Tibial nerve (tissue), 4 donors: ENCODE measurements at regions not wholly inside any gene's neighbourhood (a gene's known extent, or its start where the extent isn't known, plus 50 kb on each side); places are given as distances from the start of the nearest gene placed in this dataset.

Source experiments
- DNase-seq, 2 donors: peaks; one replicate each; pipeline ENCODE4 v3.0.0-alpha.2; 2019; ENCODE audit warnings: low spot score in 2 of 2
- H3K27ac ChIP-seq, 4 donors: fragments of 200-600 bp; sonication (generic) in 3 of 4; one replicate each; pipeline ENCODE4 v1.5.1; 2017 to 2019; ENCODE audit warnings: mild to moderate bottlenecking in 1 of 4
- H3K27me3 ChIP-seq, 2 donors: fragments of 200-600 bp; sonication (generic) in 1 of 2; one replicate each; pipeline versions ENCODE4 v1.5.1 to v1.6.0; 2017 to 2019
- H3K36me3 ChIP-seq, 3 donors: fragments of 200-600 bp; sonication (generic); one replicate each; pipeline ENCODE4 v1.5.1; 2018 to 2019
- H3K4me1 ChIP-seq, 4 donors: fragments of 200-600 bp; sonication (generic) in 3 of 4; one replicate each; pipeline ENCODE4 v1.5.1; 2017 to 2019
- H3K4me3 ChIP-seq, 4 donors: fragments of 200-600 bp; sonication (generic) in 3 of 4; one replicate each; pipeline ENCODE4 v1.5.1; 2017 to 2019; ENCODE audit warnings: mild to moderate bottlenecking in 1 of 4, moderate library complexity in 1 of 4
- H3K9me3 ChIP-seq, 4 donors: fragments of 200-600 bp; sonication (generic) in 3 of 4; one replicate each; pipeline ENCODE4 v1.5.1; 2017 to 2019
- EP300 ChIP-seq, 2 donors: sonication (generic); formaldehyde crosslinking; IDR thresholded peaks; one replicate each; pipeline ENCODE4 v1.6.1; 2017; ENCODE audit warnings: antibody characterized with exemption in 2 of 2, mild to moderate bottlenecking in 1 of 2
- POLR2A ChIP-seq, 2 donors: fragments of 450-650 bp; IDR thresholded peaks; one replicate each; pipeline ENCODE4 v1.6.1; 2017; ENCODE audit warnings: antibody characterized with exemption in 2 of 2, mild to moderate bottlenecking in 2 of 2, moderate library complexity in 2 of 2
- WGBS, 2 donors: methylation state at CpG; one replicate each; pipeline ENCODE4 v1.1.5; 2018; 5-methylcytosine and 5-hydroxymethylcytosine counted together
- TF ChIP-seq, protein P1 (sequence below), 5 experiments: fragments of 200-600 bp in 3 of 5; fragments of 450-650 bp in 2 of 5; sonication (generic) in 3 of 5; IDR thresholded peaks; one replicate each; pipeline ENCODE4 v1.5.1; 2016 to 2019; ENCODE audit warnings: antibody characterized with exemption in 5 of 5, mild to moderate bottlenecking in 3 of 5, moderate library complexity in 2 of 5

DNA sequence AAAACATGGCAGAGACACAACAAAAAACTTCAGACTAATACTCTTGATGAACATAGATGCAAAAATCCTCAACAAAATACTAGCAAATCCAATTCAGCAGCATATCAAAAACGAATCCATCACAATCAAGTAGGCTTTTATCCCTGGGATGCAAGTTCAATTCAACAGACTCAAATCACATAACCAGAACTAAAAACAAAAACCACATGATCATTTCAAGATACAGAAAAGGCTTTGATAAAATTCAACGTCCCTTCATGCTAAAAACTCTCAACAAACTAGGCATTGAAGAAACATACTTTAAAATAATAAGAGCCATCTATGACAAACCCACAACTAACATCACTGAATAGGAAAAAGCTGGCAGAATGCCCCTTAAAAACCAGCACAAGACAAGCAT, 93.6 kb downstream of the TUSC1 start:
- H3K27me3 ChIP-seq = no peaks in the 10 kb centered on the region
- peaks cover 0 to 4% (median 0%) of the 10 kb centered on the region in 4 donors for H3K9me3 ChIP-seq
- H3K4me3 ChIP-seq = no peak overlapping the region
- TF ChIP-seq POLR2A (IDR thresholded peaks at IDR 0.05) = no peak
- TF ChIP-seq, protein P1, sequence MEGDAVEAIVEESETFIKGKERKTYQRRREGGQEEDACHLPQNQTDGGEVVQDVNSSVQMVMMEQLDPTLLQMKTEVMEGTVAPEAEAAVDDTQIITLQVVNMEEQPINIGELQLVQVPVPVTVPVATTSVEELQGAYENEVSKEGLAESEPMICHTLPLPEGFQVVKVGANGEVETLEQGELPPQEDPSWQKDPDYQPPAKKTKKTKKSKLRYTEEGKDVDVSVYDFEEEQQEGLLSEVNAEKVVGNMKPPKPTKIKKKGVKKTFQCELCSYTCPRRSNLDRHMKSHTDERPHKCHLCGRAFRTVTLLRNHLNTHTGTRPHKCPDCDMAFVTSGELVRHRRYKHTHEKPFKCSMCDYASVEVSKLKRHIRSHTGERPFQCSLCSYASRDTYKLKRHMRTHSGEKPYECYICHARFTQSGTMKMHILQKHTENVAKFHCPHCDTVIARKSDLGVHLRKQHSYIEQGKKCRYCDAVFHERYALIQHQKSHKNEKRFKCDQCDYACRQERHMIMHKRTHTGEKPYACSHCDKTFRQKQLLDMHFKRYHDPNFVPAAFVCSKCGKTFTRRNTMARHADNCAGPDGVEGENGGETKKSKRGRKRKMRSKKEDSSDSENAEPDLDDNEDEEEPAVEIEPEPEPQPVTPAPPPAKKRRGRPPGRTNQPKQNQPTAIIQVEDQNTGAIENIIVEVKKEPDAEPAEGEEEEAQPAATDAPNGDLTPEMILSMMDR (IDR thresholded peaks at IDR 0.05) = no peak
- no peak for TF ChIP-seq EP300 (IDR thresholded peaks at IDR 0.05)
- peaks cover 0 to 5% (median 0%) of the 10 kb centered on the region in 4 donors for H3K4me1 ChIP-seq
- no peaks in the 10 kb centered on the region for H3K36me3 ChIP-seq
- H3K27ac ChIP-seq = no peak overlapping the region
- DNase-seq = no peak
- 40 to 44% methylated on average over 2 of the region's 2 CpGs for WGBS, 2 donors

DNA sequence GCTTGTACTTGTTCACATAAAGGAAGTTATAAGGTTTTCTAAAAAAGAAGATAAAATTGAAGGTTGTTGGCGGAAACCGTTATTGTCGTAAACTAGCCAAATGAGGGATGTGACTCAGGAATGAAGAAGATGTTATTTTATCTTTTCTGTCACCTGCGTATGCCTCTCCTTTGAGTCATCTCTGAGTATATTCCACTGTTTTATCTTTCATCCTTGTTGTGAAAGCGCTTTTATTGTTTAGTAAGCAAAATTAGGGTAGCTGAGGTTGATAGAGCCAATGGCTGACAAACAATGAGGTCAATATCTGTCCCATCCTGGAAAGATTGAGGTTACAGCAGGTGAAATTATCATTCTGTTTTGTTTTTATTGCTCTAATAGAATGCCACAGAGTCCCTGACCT, 105.0 kb downstream of the TUSC1 start:
- Histone ChIP-seq H3K27me3 (no peaks in the 10 kb centered on the region), H3K9me3 (no peaks in the 10 kb centered on the region), H3K36me3 (no peaks in the 10 kb centered on the region), H3K4me1 (no peaks in the 10 kb centered on the region), H3K27ac (no peak overlapping the region), H3K4me3 (no peak overlapping the region)
- DNase-seq = no peak
- WGBS, 2 donors = 90 to 92% methylated on average over 5 of the region's 5 CpGs
- TF ChIP-seq EP300 (IDR thresholded peaks at IDR 0.05) (no peak), POLR2A (IDR thresholded peaks at IDR 0.05) (no peak)
- TF ChIP-seq, protein P1 (IDR thresholded peaks at IDR 0.05) = no peak

GRCh38 chr9:25571491-25571890, 106.8 kb downstream of the TUSC1 start:
- WGBS, 2 donors = 79 to 83% methylated on average over 2 of the region's 2 CpGs
- no peaks in the 10 kb centered on the region for H3K9me3 ChIP-seq
- TF ChIP-seq EP300 (IDR thresholded peaks at IDR 0.05) (no peak), POLR2A (IDR thresholded peaks at IDR 0.05) (no peak)
- TF ChIP-seq, protein P1 (IDR thresholded peaks at IDR 0.05) = no peak
- H3K27me3 ChIP-seq = no peaks in the 10 kb centered on the region
- no peak overlapping the region for H3K4me3 ChIP-seq
- H3K36me3 ChIP-seq = no peaks in the 10 kb centered on the region
- no peak for DNase-seq
- no peaks in the 10 kb centered on the region for H3K4me1 ChIP-seq
- H3K27ac ChIP-seq = no peak overlapping the region

GRCh38 chr9:25570802-25571201, 107.4 kb downstream of the TUSC1 start:
- DNase-seq = no peak
- TF ChIP-seq, protein P1 (IDR thresholded peaks at IDR 0.05) = no peak
- TF ChIP-seq POLR2A (IDR thresholded peaks at IDR 0.05) (no peak), EP300 (IDR thresholded peaks at IDR 0.05) (no peak)
- H3K4me3 ChIP-seq = no peak overlapping the region
- no peaks in the 10 kb centered on the region for H3K36me3 ChIP-seq
- no peaks in the 10 kb centered on the region for H3K9me3 ChIP-seq
- 65 to 69% methylated on average over 6 of the region's 6 CpGs for WGBS, 2 donors
- no peaks in the 10 kb centered on the region for H3K4me1 ChIP-seq
- H3K27ac ChIP-seq = no peak overlapping the region
- H3K27me3 ChIP-seq = no peaks in the 10 kb centered on the region

GRCh38 chr9:25562101-25562500, 116.1 kb downstream of the TUSC1 start:
- WGBS, 2 donors = 66 to 73% methylated on average over 2 of the region's 2 CpGs
- TF ChIP-seq EP300 (IDR thresholded peaks at IDR 0.05) (no peak), POLR2A (IDR thresholded peaks at IDR 0.05) (no peak)
- TF ChIP-seq, protein P1 (IDR thresholded peaks at IDR 0.05) = no peak

More at GRCh38 chr9:25562101-25562500, 116.1 kb downstream of the TUSC1 start:
- DNase-seq = no peak
- no peaks in the 10 kb centered on the region for H3K27me3 ChIP-seq
- H3K4me1 ChIP-seq = no peaks in the 10 kb centered on the region
- H3K4me3 ChIP-seq = no peak overlapping the region
- no peak overlapping the region for H3K27ac ChIP-seq
- no peaks in the 10 kb centered on the region for H3K9me3 ChIP-seq
- H3K36me3 ChIP-seq = no peaks in the 10 kb centered on the region
